ENCODE measurements at regions not wholly inside any gene's neighbourhood (a gene's known extent, or its start where the extent isn't known, plus 50 kb on each side); places are given as distances from the start of the nearest gene placed in this dataset.
"Not testable (repeated sequence)": the region's sequence is repeated elsewhere in the genome, so short reads cannot be mapped to it uniquely, and the experiment has no call there.

- POLR2A ChIA-PET; H3K4me3 ChIP-seq (ENCODE audit: low read depth, low read length); H3K27ac ChIP-seq (ENCODE audit: extremely low read depth, low read depth, low read length); H3K4me1 ChIP-seq (ENCODE audit: control insufficient read depth, insufficient read depth, low read length); H3K9me3 ChIP-seq (ENCODE audit: control insufficient read depth, insufficient read depth, low read depth, low read length); H3K36me3 ChIP-seq (ENCODE audit: control insufficient read depth in 2 of 2, insufficient read depth in 1 of 2, low read length in 2 of 2): not testable (repeated sequence)
- CTCF ChIA-PET = interaction anchor here (1.8 kb wide), 1 partner anchor 12 kb away, joined by 6 read pairs; no protein-coding TSS in a partner anchor
Observed at GRCh38 chr15:21272176-21272982, 167.9 kb downstream of the POTEB3 start.

- Histone ChIP-seq H3K36me3 (ENCODE audit: control insufficient read depth in 2 of 2, insufficient read depth in 1 of 2, low read length in 2 of 2) (no peaks in the 10 kb centered on the region), H3K9me3 (ENCODE audit: control insufficient read depth, insufficient read depth, low read depth, low read length) (no peaks in the 10 kb centered on the region), H3K4me3 (ENCODE audit: low read depth, low read length) (no peak overlapping the region), H3K27ac (ENCODE audit: extremely low read depth, low read depth, low read length) (no peak overlapping the region), H3K4me1 (ENCODE audit: control insufficient read depth, insufficient read depth, low read length) (no peaks in the 10 kb centered on the region)
- TF ChIP-seq ZNF449 (tag by site-specific recombination; IDR thresholded peaks at IDR 0.05) (no peak), INSM2 (tag by site-specific recombination; IDR thresholded peaks at IDR 0.05) (no peak), ZNF555 (tag by site-specific recombination; conservative IDR thresholded peaks at IDR 0.05) (no peak), ZNF529 (tag by site-specific recombination; IDR thresholded peaks at IDR 0.05; ENCODE audit: insufficient replicate concordance) (no peak), ZNF223 (tag by site-specific recombination; IDR thresholded peaks at IDR 0.05) (no peak), HIC1 (tag by site-specific recombination; IDR thresholded peaks at IDR 0.05) (no peak)
- ChIA-PET POLR2A (no interaction called here), CTCF (interaction anchor here (1.8 kb wide), 1 partner anchor 13 kb away, joined by 6 read pairs; no protein-coding TSS in a partner anchor)
Observed at GRCh38 chr15:21271566-21271965, 168.7 kb downstream of the POTEB3 start.

GRCh38 chr15:21270474-21270873, 169.8 kb downstream of the POTEB3 start:
- Histone ChIP-seq H3K9me3 (ENCODE audit: control insufficient read depth, insufficient read depth, low read depth, low read length) (no peaks in the 10 kb centered on the region), H3K4me1 (ENCODE audit: control insufficient read depth, insufficient read depth, low read length) (no peaks in the 10 kb centered on the region), H3K27ac (ENCODE audit: extremely low read depth, low read depth, low read length) (no peak overlapping the region), H3K4me3 (ENCODE audit: low read depth, low read length) (no peak overlapping the region), H3K36me3 (ENCODE audit: control insufficient read depth in 2 of 2, insufficient read depth in 1 of 2, low read length in 2 of 2) (no peaks in the 10 kb centered on the region)
- ChIA-PET CTCF (no interaction called here), POLR2A (no interaction called here)
- TF ChIP-seq ZNF416 (tag by site-specific recombination; IDR thresholded peaks at IDR 0.05) (no peak), YY1 (tag by site-specific recombination; IDR thresholded peaks at IDR 0.05) (no peak), ZNF626 (tag by site-specific recombination; IDR thresholded peaks at IDR 0.05) (no peak), ZBTB7A (tag by site-specific recombination; IDR thresholded peaks at IDR 0.05; ENCODE audit: low read depth) (no peak)

- POLR2A ChIA-PET = interaction anchor here (0.6 kb wide), 1 partner anchor 972 kb away, joined by 3 read pairs; no protein-coding TSS in a partner anchor
- CTCF ChIA-PET; H3K4me1 ChIP-seq (ENCODE audit: control insufficient read depth, insufficient read depth, low read length); H3K36me3 ChIP-seq (ENCODE audit: control insufficient read depth in 2 of 2, insufficient read depth in 1 of 2, low read length in 2 of 2); H3K27ac ChIP-seq (ENCODE audit: extremely low read depth, low read depth, low read length); H3K4me3 ChIP-seq (ENCODE audit: low read depth, low read length); H3K9me3 ChIP-seq (ENCODE audit: control insufficient read depth, insufficient read depth, low read depth, low read length): not testable (repeated sequence)
Observed at GRCh38 chr15:21269673-21270072, 170.6 kb downstream of the POTEB3 start.

All from HEK293 (cell line).